ENCODE measurements at regions not wholly inside any gene's neighbourhood (a gene's known extent, or its start where the extent isn't known, plus 50 kb on each side); places are given as distances from the start of the nearest gene placed in this dataset.

GRCh38 chr10:120702032-120702431, 149.1 kb upstream of the WDR11 start:
- Histone ChIP-seq H3K4me3 (ENCODE audit: low read length) (no peak overlapping the region), H3K4me1 (ENCODE audit: control insufficient read depth, insufficient read depth, low read length) (no peaks in the 10 kb centered on the region), H3K27me3 (ENCODE audit: control insufficient read depth, insufficient read depth, low read length) (no peaks in the 10 kb centered on the region), H3K9me3 (ENCODE audit: control insufficient read depth, low read depth, low read length) (no peaks in the 10 kb centered on the region), H3K36me3 (ENCODE audit: control insufficient read depth, insufficient read depth, low read length) (no peaks in the 10 kb centered on the region), H3K27ac (ENCODE audit: low read length) (no peak overlapping the region)
- WGBS (ENCODE audit: insufficient coverage, low lambda C conversion rate), result 100% methylated on average over 1 of the region's 1 CpG
- no peak for DNase-seq

GRCh38 chr10:120705309-120705708, 145.9 kb upstream of the WDR11 start:
- H3K4me1 ChIP-seq (ENCODE audit: control insufficient read depth, insufficient read depth, low read length), result no peaks in the 10 kb centered on the region
- no peaks in the 10 kb centered on the region for H3K36me3 ChIP-seq (ENCODE audit: control insufficient read depth, insufficient read depth, low read length)
- no peaks in the 10 kb centered on the region for H3K27me3 ChIP-seq (ENCODE audit: control insufficient read depth, insufficient read depth, low read length)
- no peak for DNase-seq
- no peak overlapping the region for H3K27ac ChIP-seq (ENCODE audit: low read length)
- no peak overlapping the region for H3K4me3 ChIP-seq (ENCODE audit: low read length)
- WGBS (ENCODE audit: insufficient coverage, low lambda C conversion rate), result 80% methylated on average over 1 of the region's 4 CpGs
- no peaks in the 10 kb centered on the region for H3K9me3 ChIP-seq (ENCODE audit: control insufficient read depth, low read depth, low read length)

- no peak for DNase-seq
- WGBS (ENCODE audit: insufficient coverage, low lambda C conversion rate), result 100% methylated on average over 1 of the region's 2 CpGs
- H3K27me3 ChIP-seq (ENCODE audit: control insufficient read depth, insufficient read depth, low read length), result no peaks in the 10 kb centered on the region
- H3K9me3 ChIP-seq (ENCODE audit: control insufficient read depth, low read depth, low read length), result no peaks in the 10 kb centered on the region
- no peak overlapping the region for H3K27ac ChIP-seq (ENCODE audit: low read length)
- H3K4me1 ChIP-seq (ENCODE audit: control insufficient read depth, insufficient read depth, low read length), result no peaks in the 10 kb centered on the region
- no peaks in the 10 kb centered on the region for H3K36me3 ChIP-seq (ENCODE audit: control insufficient read depth, insufficient read depth, low read length)
- H3K4me3 ChIP-seq (ENCODE audit: low read length), result no peak overlapping the region
These were observed 141.1 kb upstream of the WDR11 start for GRCh38 chr10:120710076-120710475.

- no peaks in the 10 kb centered on the region for H3K36me3 ChIP-seq (ENCODE audit: control insufficient read depth, insufficient read depth, low read length)
- H3K27ac ChIP-seq (ENCODE audit: low read length), result no peak overlapping the region
- no peak for DNase-seq
- H3K4me3 ChIP-seq (ENCODE audit: low read length), result no peak overlapping the region
- H3K27me3 ChIP-seq (ENCODE audit: control insufficient read depth, insufficient read depth, low read length), result no peaks in the 10 kb centered on the region
- no peaks in the 10 kb centered on the region for H3K9me3 ChIP-seq (ENCODE audit: control insufficient read depth, low read depth, low read length)
- 80% methylated on average over 1 of the region's 5 CpGs for WGBS (ENCODE audit: insufficient coverage, low lambda C conversion rate)
- H3K4me1 ChIP-seq (ENCODE audit: control insufficient read depth, insufficient read depth, low read length), result no peaks in the 10 kb centered on the region
These were observed 139.3 kb upstream of the WDR11 start for GRCh38 chr10:120711860-120712259.

GRCh38 chr10:120713573-120714205, 137.5 kb upstream of the WDR11 start:
- Histone ChIP-seq H3K27me3 (ENCODE audit: control insufficient read depth, insufficient read depth, low read length) (no peaks in the 10 kb centered on the region), H3K4me3 (ENCODE audit: low read length) (no peak overlapping the region), H3K27ac (ENCODE audit: low read length) (no peak overlapping the region), H3K36me3 (ENCODE audit: control insufficient read depth, insufficient read depth, low read length) (no peaks in the 10 kb centered on the region), H3K9me3 (ENCODE audit: control insufficient read depth, low read depth, low read length) (no peaks in the 10 kb centered on the region), H3K4me1 (ENCODE audit: control insufficient read depth, insufficient read depth, low read length) (no peaks in the 10 kb centered on the region)
- DNase-seq, result no peak
- 100% methylated on average over 1 of the region's 2 CpGs for WGBS (ENCODE audit: insufficient coverage, low lambda C conversion rate)

GRCh38 chr10:120715171-120715570, 136.0 kb upstream of the WDR11 start:
- H3K27ac ChIP-seq (ENCODE audit: low read length), result no peak overlapping the region
- H3K9me3 ChIP-seq (ENCODE audit: control insufficient read depth, low read depth, low read length), result no peaks in the 10 kb centered on the region
- DNase-seq, result no peak
- no peaks in the 10 kb centered on the region for H3K36me3 ChIP-seq (ENCODE audit: control insufficient read depth, insufficient read depth, low read length)
- H3K4me1 ChIP-seq (ENCODE audit: control insufficient read depth, insufficient read depth, low read length), result no peaks in the 10 kb centered on the region
- WGBS (ENCODE audit: insufficient coverage, low lambda C conversion rate), result 86% methylated on average over 2 of the region's 3 CpGs
- H3K27me3 ChIP-seq (ENCODE audit: control insufficient read depth, insufficient read depth, low read length), result no peaks in the 10 kb centered on the region
- H3K4me3 ChIP-seq (ENCODE audit: low read length), result no peak overlapping the region

GRCh38 chr10:120719333-120719732, 131.8 kb upstream of the WDR11 start:
- Histone ChIP-seq H3K4me1 (ENCODE audit: control insufficient read depth, insufficient read depth, low read length) (no peaks in the 10 kb centered on the region), H3K27me3 (ENCODE audit: control insufficient read depth, insufficient read depth, low read length) (no peaks in the 10 kb centered on the region), H3K36me3 (ENCODE audit: control insufficient read depth, insufficient read depth, low read length) (no peaks in the 10 kb centered on the region), H3K27ac (ENCODE audit: low read length) (no peak overlapping the region), H3K4me3 (ENCODE audit: low read length) (no peak overlapping the region), H3K9me3 (ENCODE audit: control insufficient read depth, low read depth, low read length) (no peaks in the 10 kb centered on the region)
- no peak for DNase-seq

- Histone ChIP-seq H3K9me3 (ENCODE audit: control insufficient read depth, low read depth, low read length) (no peaks in the 10 kb centered on the region), H3K27ac (ENCODE audit: low read length) (no peak overlapping the region), H3K4me3 (ENCODE audit: low read length) (no peak overlapping the region), H3K27me3 (ENCODE audit: control insufficient read depth, insufficient read depth, low read length) (no peaks in the 10 kb centered on the region), H3K36me3 (ENCODE audit: control insufficient read depth, insufficient read depth, low read length) (no peaks in the 10 kb centered on the region), H3K4me1 (ENCODE audit: control insufficient read depth, insufficient read depth, low read length) (no peaks in the 10 kb centered on the region)
- DNase-seq, result no peak
- no CpG with 5 or more reads among the region's 2 CpGs for WGBS (ENCODE audit: insufficient coverage, low lambda C conversion rate)
These were observed 124.2 kb upstream of the WDR11 start for GRCh38 chr10:120727001-120727400.

GRCh38 chr10:120729547-120729946, 121.6 kb upstream of the WDR11 start:
- H3K4me3 ChIP-seq (ENCODE audit: low read length), result no peak overlapping the region
- H3K4me1 ChIP-seq (ENCODE audit: control insufficient read depth, insufficient read depth, low read length), result no peaks in the 10 kb centered on the region
- no peaks in the 10 kb centered on the region for H3K9me3 ChIP-seq (ENCODE audit: control insufficient read depth, low read depth, low read length)
- no peak for DNase-seq
- H3K27ac ChIP-seq (ENCODE audit: low read length), result no peak overlapping the region
- WGBS (ENCODE audit: insufficient coverage, low lambda C conversion rate), result no CpG with 5 or more reads among the region's 1 CpG
- H3K36me3 ChIP-seq (ENCODE audit: control insufficient read depth, insufficient read depth, low read length), result no peaks in the 10 kb centered on the region
- no peaks in the 10 kb centered on the region for H3K27me3 ChIP-seq (ENCODE audit: control insufficient read depth, insufficient read depth, low read length)

- no peak overlapping the region for H3K4me3 ChIP-seq (ENCODE audit: low read length)
- no CpG with 5 or more reads among the region's 1 CpG for WGBS (ENCODE audit: insufficient coverage, low lambda C conversion rate)
These were observed 119.1 kb upstream of the WDR11 start for GRCh38 chr10:120732067-120732466.

GRCh38 chr10:120732643-120733313, 118.4 kb upstream of the WDR11 start:
- Histone ChIP-seq H3K27me3 (ENCODE audit: control insufficient read depth, insufficient read depth, low read length) (no peaks in the 10 kb centered on the region), H3K4me1 (ENCODE audit: control insufficient read depth, insufficient read depth, low read length) (no peaks in the 10 kb centered on the region), H3K27ac (ENCODE audit: low read length) (no peak overlapping the region), H3K4me3 (ENCODE audit: low read length) (no peak overlapping the region), H3K9me3 (ENCODE audit: control insufficient read depth, low read depth, low read length) (no peaks in the 10 kb centered on the region), H3K36me3 (ENCODE audit: control insufficient read depth, insufficient read depth, low read length) (no peaks in the 10 kb centered on the region)
- DNase-seq, result no peak
- WGBS (ENCODE audit: insufficient coverage, low lambda C conversion rate), result no CpG with 5 or more reads among the region's 4 CpGs

More at GRCh38 chr10:120732067-120732466, 119.1 kb upstream of the WDR11 start:
- Histone ChIP-seq H3K9me3 (ENCODE audit: control insufficient read depth, low read depth, low read length) (no peaks in the 10 kb centered on the region), H3K27ac (ENCODE audit: low read length) (no peak overlapping the region), H3K27me3 (ENCODE audit: control insufficient read depth, insufficient read depth, low read length) (no peaks in the 10 kb centered on the region), H3K36me3 (ENCODE audit: control insufficient read depth, insufficient read depth, low read length) (no peaks in the 10 kb centered on the region), H3K4me1 (ENCODE audit: control insufficient read depth, insufficient read depth, low read length) (no peaks in the 10 kb centered on the region)
- no peak for DNase-seq
